HG03135 (cell line): ENCODE measurements at regions not wholly inside any gene's neighbourhood (a gene's known extent, or its start where the extent isn't known, plus 50 kb on each side); places are given as distances from the start of the nearest gene placed in this dataset.

ENCODE experiments used
- ATAC-seq: cut with Tn5 transposase; IDR thresholded peaks from one replicate; pipeline ENCODE4 v1.9.1; 2021; ENCODE audit warnings: mild to moderate bottlenecking, moderate library complexity; ENCODE audit not compliant: unreplicated experiment

- no peak for ATAC-seq
Measured at GRCh38 chr1:58013237-58013636, 533.3 kb downstream of the OMA1 start.

- no peak for ATAC-seq
Measured at GRCh38 chr1:58011978-58012377, 534.5 kb downstream of the OMA1 start.

- no peak for ATAC-seq
Measured at GRCh38 chr1:58006421-58007046, 540.0 kb downstream of the OMA1 start.

GRCh38 chr1:58005212-58005611 lies 541.3 kb downstream of the OMA1 start:
- no peak for ATAC-seq

- ATAC-seq: no peak
Measured at GRCh38 chr1:58003988-58004387, 542.5 kb downstream of the OMA1 start.

- ATAC-seq: no peak
Measured at GRCh38 chr1:58003059-58003458, 543.5 kb downstream of the OMA1 start.

- ATAC-seq: no peak
Measured at GRCh38 chr1:58000821-58001220, 545.7 kb downstream of the OMA1 start.

- no peak for ATAC-seq
Measured at GRCh38 chr1:58000116-58000515, 546.4 kb downstream of the OMA1 start.

- no peak for ATAC-seq
Measured at GRCh38 chr1:57996400-57996799, 550.1 kb downstream of the OMA1 start.

GRCh38 chr1:57991289-57991688 lies 555.2 kb downstream of the OMA1 start:
- ATAC-seq: no peak

- ATAC-seq: no peak
Measured at GRCh38 chr1:57989877-57990276, 556.6 kb downstream of the OMA1 start.

- ATAC-seq: no peak
Measured at GRCh38 chr1:57987523-57987922, 559.0 kb downstream of the OMA1 start.

GRCh38 chr1:57986432-57986831 lies 560.1 kb downstream of the OMA1 start:
- ATAC-seq: peak; percentile 59

GRCh38 chr1:57984277-57984676 lies 560.4 kb upstream of the DAB1 start:
- ATAC-seq: no peak

- ATAC-seq: no peak
Measured at GRCh38 chr1:57983441-57983840, 559.6 kb upstream of the DAB1 start.

- no peak for ATAC-seq
Measured at GRCh38 chr1:57982852-57983251, 559.0 kb upstream of the DAB1 start.

- ATAC-seq: no peak
Measured at GRCh38 chr1:57976216-57976615, 552.4 kb upstream of the DAB1 start.

- no peak for ATAC-seq
Measured at GRCh38 chr1:57968321-57968720, 544.5 kb upstream of the DAB1 start.

GRCh38 chr1:57966751-57967406 lies 543.0 kb upstream of the DAB1 start:
- ATAC-seq: no peak

- ATAC-seq: no peak
Measured at GRCh38 chr1:57966340-57966739, 542.5 kb upstream of the DAB1 start.

GRCh38 chr1:57963581-57963980 lies 539.7 kb upstream of the DAB1 start:
- ATAC-seq: no peak

GRCh38 chr1:57959531-57960241 lies 535.8 kb upstream of the DAB1 start:
- ATAC-seq: no peak
